Neural cell (in vitro differentiated cells): ENCODE measurements at regions not wholly inside any gene's neighbourhood (a gene's known extent, or its start where the extent isn't known, plus 50 kb on each side); places are given as distances from the start of the nearest gene placed in this dataset.

Source experiments
- H2AFZ ChIP-seq: fragments of 200-600, 300-800 bp; sonication (generic), shearing (Covaris generic); 2 replicates; pipeline ENCODE4 v1.6.0; 2014; ENCODE audit warnings: low read depth, mild to moderate bottlenecking, antibody characterized with exemption, low read length, moderate library complexity
- H3F3A ChIP-seq: fragments of 200-600 bp; shearing (Covaris generic); 2 replicates; pipeline ENCODE4 v1.6.1; 2016; ENCODE audit warnings: mild to moderate bottlenecking, moderate library complexity, mixed read lengths, antibody characterized with exemption, low read length; ENCODE audit not compliant: insufficient read depth, poor library complexity, severe bottlenecking
- H3K27ac ChIP-seq: fragments of 200-600, 300-800 bp; sonication (generic), shearing (Covaris generic); 2 replicates; pipeline ENCODE4 v1.5.1; 2014; ENCODE audit warnings: mild to moderate bottlenecking, low read length, moderate library complexity
- H3K27me3 ChIP-seq: fragments of 300-800, 200-600 bp; sonication (generic), shearing (Covaris generic); 2 replicates; pipeline ENCODE4 v1.6.0; 2014; ENCODE audit warnings: mild to moderate bottlenecking, low read depth, low read length, moderate library complexity; ENCODE audit not compliant: insufficient read depth
- H3K36me3 ChIP-seq: fragments of 300-800, 200-600 bp; sonication (generic), shearing (Covaris generic); 2 replicates; pipeline ENCODE4 v1.5.1; 2014; ENCODE audit warnings: mild to moderate bottlenecking, antibody characterized with exemption, low read length, moderate library complexity; ENCODE audit not compliant: insufficient read depth
- H3K4me2 ChIP-seq: fragments of 300-800, 200-600 bp; sonication (generic), shearing (Covaris generic); 2 replicates; pipeline ENCODE4 v1.6.0; 2014; ENCODE audit warnings: mild to moderate bottlenecking, low read length
- H3K4me3 ChIP-seq: fragments of 300-800, 200-600 bp; sonication (generic), shearing (Covaris generic); 2 replicates; pipeline ENCODE4 v1.5.1; 2014; ENCODE audit warnings: mild to moderate bottlenecking, low read length, moderate library complexity
- H3K79me2 ChIP-seq: fragments of 200-600 bp; shearing (Covaris generic); replicated peaks from 2 replicates; pipeline ENCODE4 v1.6.0; 2014; ENCODE audit warnings: mild to moderate bottlenecking, low read length, moderate library complexity; ENCODE audit not compliant: insufficient read depth
- H3K9ac ChIP-seq: fragments of 300-800, 200-600 bp; sonication (generic), shearing (Covaris generic); 2 replicates; pipeline ENCODE4 v1.6.1; 2016; ENCODE audit warnings: mild to moderate bottlenecking, low read length, mixed read lengths
- H3K9me2 ChIP-seq: fragments of 200-600 bp; shearing (Covaris generic); 2 replicates; pipeline ENCODE4 v1.6.1; 2016; ENCODE audit warnings: mild to moderate bottlenecking, low read length, mixed read lengths; ENCODE audit not compliant: insufficient read depth
- H3K9me3 ChIP-seq: fragments of 200-600, 300-800 bp; sonication (generic), shearing (Covaris generic); 2 replicates; pipeline ENCODE4 v1.6.1; 2016; ENCODE audit warnings: mild to moderate bottlenecking, mixed run types, low read length, moderate library complexity, mixed read lengths
- H4K20me1 ChIP-seq: fragments of 200-600 bp; shearing (Covaris generic); 2 replicates; pipeline ENCODE4 v1.6.1; 2016; ENCODE audit warnings: mild to moderate bottlenecking, mixed run types; ENCODE audit not compliant: insufficient read depth
- EP300 ChIP-seq: fragments of 450-650 bp; conservative IDR thresholded peaks from 2 replicates; pipeline ENCODE4 v1.6.1; 2014; ENCODE audit warnings: antibody characterized with exemption, mild to moderate bottlenecking, moderate library complexity; ENCODE audit not compliant: poor library complexity, severe bottlenecking
- EZH2 ChIP-seq: fragments of 200-600, 300-800 bp; shearing (Covaris generic), sonication (generic); IDR thresholded peaks from 2 replicates; pipeline ENCODE4 v1.6.1; 2014; ENCODE audit warnings: antibody characterized with exemption, low read length, borderline replicate concordance, mild to moderate bottlenecking; ENCODE audit not compliant: insufficient read depth, poor library complexity, severe bottlenecking
- MXI1 ChIP-seq: fragments of 450-650 bp; conservative IDR thresholded peaks from 2 replicates; pipeline ENCODE4 v1.6.1; 2014; ENCODE audit warnings: antibody characterized with exemption, mild to moderate bottlenecking; ENCODE audit not compliant: poor library complexity, severe bottlenecking
- POLR2AphosphoS5 ChIP-seq: IDR thresholded peaks from 2 replicates; pipeline ENCODE4 v1.6.1; 2012
- RAD21 ChIP-seq: fragments of 450-650 bp; conservative IDR thresholded peaks from 2 replicates; pipeline ENCODE4 v1.6.1; 2014; ENCODE audit warnings: antibody characterized with exemption, mild to moderate bottlenecking, moderate library complexity
- SMC3 ChIP-seq: fragments of 450-650 bp; conservative IDR thresholded peaks from 2 replicates; pipeline ENCODE4 v1.6.1; 2014; ENCODE audit warnings: antibody characterized with exemption, mild to moderate bottlenecking, moderate library complexity; ENCODE audit not compliant: poor library complexity
- TAF1 ChIP-seq: IDR thresholded peaks from 2 replicates; pipeline ENCODE4 v1.6.1; 2012; ENCODE audit warnings: low read depth
- TF ChIP-seq, protein P1 (sequence below): fragments of 450-650 bp; IDR thresholded peaks from 2 replicates; pipeline ENCODE4 v1.5.1; 2014; ENCODE audit warnings: antibody characterized with exemption, mild to moderate bottlenecking, moderate library complexity; ENCODE audit not compliant: poor library complexity, severe bottlenecking
- TF ChIP-seq, protein P2 (sequence below): IDR thresholded peaks from 2 replicates; pipeline ENCODE4 v1.6.1; 2012; ENCODE audit warnings: borderline replicate concordance

DNA sequence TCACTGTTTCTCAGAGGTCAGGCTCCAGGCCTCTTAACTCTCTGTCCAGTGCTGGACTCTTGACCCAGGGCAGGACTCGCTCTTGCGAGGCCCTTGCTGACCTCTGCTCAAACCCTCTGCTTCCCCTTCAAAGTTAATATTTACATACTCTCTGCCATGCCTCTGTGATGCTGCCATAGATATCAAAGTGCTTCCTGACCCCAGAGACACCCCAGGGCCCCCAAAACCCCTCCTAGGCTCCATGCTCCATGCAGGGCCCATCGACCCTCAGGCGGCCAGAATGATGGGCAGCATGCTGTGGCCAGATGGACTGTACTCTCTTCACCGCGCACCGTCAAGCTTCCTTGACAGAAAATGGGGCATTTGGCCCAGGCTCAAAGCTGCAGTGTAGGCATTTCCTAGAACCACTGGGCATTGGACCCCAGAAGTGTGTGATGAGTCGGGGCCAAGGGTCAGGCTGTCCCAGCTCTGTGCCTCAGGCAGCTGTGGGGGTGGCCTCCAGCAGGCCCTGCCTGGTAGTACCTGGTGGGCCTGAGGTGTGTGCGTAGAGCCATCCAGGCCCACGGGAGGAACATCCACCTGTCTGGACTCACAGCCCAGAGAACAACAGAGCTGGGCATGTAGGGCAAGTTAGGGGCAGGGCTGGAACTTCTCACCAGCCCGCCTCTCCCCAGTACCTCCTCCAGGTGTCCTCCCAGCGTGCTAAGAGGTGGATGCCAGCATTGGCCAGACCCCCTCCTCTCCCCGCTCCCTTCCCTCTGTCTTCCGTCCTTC lies 142.8 kb downstream of the VEGFA start:
- no peaks in the 10 kb centered on the region for H3K9me3 ChIP-seq
- H2AFZ ChIP-seq, result no peak overlapping the region
- TF ChIP-seq, protein P1, sequence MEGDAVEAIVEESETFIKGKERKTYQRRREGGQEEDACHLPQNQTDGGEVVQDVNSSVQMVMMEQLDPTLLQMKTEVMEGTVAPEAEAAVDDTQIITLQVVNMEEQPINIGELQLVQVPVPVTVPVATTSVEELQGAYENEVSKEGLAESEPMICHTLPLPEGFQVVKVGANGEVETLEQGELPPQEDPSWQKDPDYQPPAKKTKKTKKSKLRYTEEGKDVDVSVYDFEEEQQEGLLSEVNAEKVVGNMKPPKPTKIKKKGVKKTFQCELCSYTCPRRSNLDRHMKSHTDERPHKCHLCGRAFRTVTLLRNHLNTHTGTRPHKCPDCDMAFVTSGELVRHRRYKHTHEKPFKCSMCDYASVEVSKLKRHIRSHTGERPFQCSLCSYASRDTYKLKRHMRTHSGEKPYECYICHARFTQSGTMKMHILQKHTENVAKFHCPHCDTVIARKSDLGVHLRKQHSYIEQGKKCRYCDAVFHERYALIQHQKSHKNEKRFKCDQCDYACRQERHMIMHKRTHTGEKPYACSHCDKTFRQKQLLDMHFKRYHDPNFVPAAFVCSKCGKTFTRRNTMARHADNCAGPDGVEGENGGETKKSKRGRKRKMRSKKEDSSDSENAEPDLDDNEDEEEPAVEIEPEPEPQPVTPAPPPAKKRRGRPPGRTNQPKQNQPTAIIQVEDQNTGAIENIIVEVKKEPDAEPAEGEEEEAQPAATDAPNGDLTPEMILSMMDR, result no peak
- no peak for TF ChIP-seq RAD21
- TF ChIP-seq EP300, result no peak
- TF ChIP-seq SMC3, result no peak
- TF ChIP-seq EZH2, result no peak
- no peak for TF ChIP-seq MXI1
- TF ChIP-seq, protein P2, sequence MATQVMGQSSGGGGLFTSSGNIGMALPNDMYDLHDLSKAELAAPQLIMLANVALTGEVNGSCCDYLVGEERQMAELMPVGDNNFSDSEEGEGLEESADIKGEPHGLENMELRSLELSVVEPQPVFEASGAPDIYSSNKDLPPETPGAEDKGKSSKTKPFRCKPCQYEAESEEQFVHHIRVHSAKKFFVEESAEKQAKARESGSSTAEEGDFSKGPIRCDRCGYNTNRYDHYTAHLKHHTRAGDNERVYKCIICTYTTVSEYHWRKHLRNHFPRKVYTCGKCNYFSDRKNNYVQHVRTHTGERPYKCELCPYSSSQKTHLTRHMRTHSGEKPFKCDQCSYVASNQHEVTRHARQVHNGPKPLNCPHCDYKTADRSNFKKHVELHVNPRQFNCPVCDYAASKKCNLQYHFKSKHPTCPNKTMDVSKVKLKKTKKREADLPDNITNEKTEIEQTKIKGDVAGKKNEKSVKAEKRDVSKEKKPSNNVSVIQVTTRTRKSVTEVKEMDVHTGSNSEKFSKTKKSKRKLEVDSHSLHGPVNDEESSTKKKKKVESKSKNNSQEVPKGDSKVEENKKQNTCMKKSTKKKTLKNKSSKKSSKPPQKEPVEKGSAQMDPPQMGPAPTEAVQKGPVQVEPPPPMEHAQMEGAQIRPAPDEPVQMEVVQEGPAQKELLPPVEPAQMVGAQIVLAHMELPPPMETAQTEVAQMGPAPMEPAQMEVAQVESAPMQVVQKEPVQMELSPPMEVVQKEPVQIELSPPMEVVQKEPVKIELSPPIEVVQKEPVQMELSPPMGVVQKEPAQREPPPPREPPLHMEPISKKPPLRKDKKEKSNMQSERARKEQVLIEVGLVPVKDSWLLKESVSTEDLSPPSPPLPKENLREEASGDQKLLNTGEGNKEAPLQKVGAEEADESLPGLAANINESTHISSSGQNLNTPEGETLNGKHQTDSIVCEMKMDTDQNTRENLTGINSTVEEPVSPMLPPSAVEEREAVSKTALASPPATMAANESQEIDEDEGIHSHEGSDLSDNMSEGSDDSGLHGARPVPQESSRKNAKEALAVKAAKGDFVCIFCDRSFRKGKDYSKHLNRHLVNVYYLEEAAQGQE, result no peak
- no peak for TF ChIP-seq POLR2AphosphoS5
- TF ChIP-seq TAF1, result no peak
- no peak overlapping the region for H3K27ac ChIP-seq
- no peaks in the 10 kb centered on the region for H3F3A ChIP-seq
- H3K27me3 ChIP-seq, result no peaks in the 10 kb centered on the region
- no peaks in the 10 kb centered on the region for H4K20me1 ChIP-seq
- H3K36me3 ChIP-seq, result no peaks in the 10 kb centered on the region
- H3K4me2 ChIP-seq, result no peak overlapping the region
- no peaks in the 10 kb centered on the region for H3K9me2 ChIP-seq
- no peak overlapping the region for H3K9ac ChIP-seq
- H3K79me2 ChIP-seq, result no peaks in the 10 kb centered on the region
- H3K4me3 ChIP-seq, result no peak overlapping the region

DNA sequence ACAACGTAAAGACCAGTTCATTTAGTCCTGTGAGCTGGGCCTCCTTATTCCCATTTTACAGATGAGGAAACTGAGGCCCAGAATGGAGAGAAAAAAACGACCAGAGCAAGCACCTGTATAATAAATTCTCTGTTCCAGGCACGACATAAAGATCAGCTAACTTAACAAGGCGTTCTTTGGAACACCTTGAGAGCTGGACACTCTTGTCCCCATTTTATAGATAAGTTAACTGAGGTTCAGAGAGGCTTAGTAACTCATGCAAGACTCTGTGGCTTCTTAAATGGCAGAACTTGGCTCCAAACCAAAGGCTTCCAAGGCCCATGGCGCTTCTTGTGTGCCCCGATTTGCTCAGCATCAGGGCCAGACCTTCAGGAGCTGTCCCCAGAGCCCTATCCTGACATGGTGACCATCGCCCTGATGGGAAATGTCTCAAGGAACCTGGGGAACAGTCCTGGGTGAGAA lies 142.1 kb downstream of the VEGFA start:
- Histone ChIP-seq H4K20me1 (no peaks in the 10 kb centered on the region), H3K36me3 (no peaks in the 10 kb centered on the region), H3K9me3 (no peaks in the 10 kb centered on the region), H3K9me2 (no peaks in the 10 kb centered on the region), H3K79me2 (no peaks in the 10 kb centered on the region), H3K4me3 (no peak overlapping the region), H3K27ac (no peak overlapping the region), H3K4me2 (no peak overlapping the region), H2AFZ (no peak overlapping the region), H3F3A (no peaks in the 10 kb centered on the region), H3K9ac (no peak overlapping the region), H3K27me3 (no peaks in the 10 kb centered on the region)
- TF ChIP-seq TAF1 (no peak), POLR2AphosphoS5 (no peak), SMC3 (no peak), RAD21 (no peak)
- TF ChIP-seq, protein P1, result no peak
- TF ChIP-seq, protein P2, result no peak
